ENCODE measurements at regions not wholly inside any gene's neighbourhood (a gene's known extent, or its start where the extent isn't known, plus 50 kb on each side); places are given as distances from the start of the nearest gene placed in this dataset.

GRCh38 chr13:60757501-60758215 lies 360.6 kb downstream of the TDRD3 start:
- TF ChIP-seq CTCF (IDR thresholded peaks at IDR 0.05): no peak
- TF ChIP-seq EP300 (IDR thresholded peaks at IDR 0.05; ENCODE audit: borderline replicate concordance in 1 of 2, low read depth in 1 of 2, low read length in 1 of 2): no peak
- no peak for TF ChIP-seq CHD2 (IDR thresholded peaks at IDR 0.05; ENCODE audit: low read length, partially characterized antibody)
- TF ChIP-seq SIN3A (IDR thresholded peaks at IDR 0.05; ENCODE audit: borderline replicate concordance, low read depth, low read length): no peak
- TF ChIP-seq MXI1 (IDR thresholded peaks at IDR 0.05; ENCODE audit: low read depth, low read length): no peak
- no peak for TF ChIP-seq POLR2AphosphoS5 (IDR thresholded peaks at IDR 0.05; ENCODE audit: low read depth, low read length)
- TF ChIP-seq RAD21 (IDR thresholded peaks at IDR 0.05; ENCODE audit: low read length): no peak
- no peak for TF ChIP-seq RFX5 (IDR thresholded peaks at IDR 0.05; ENCODE audit: low read length)
- TF ChIP-seq NRF1 (IDR thresholded peaks at IDR 0.05; ENCODE audit: low read depth, low read length): no peak
- TF ChIP-seq JUND (IDR thresholded peaks at IDR 0.05): no peak
- no peak for TF ChIP-seq EZH2phosphoT487 (IDR thresholded peaks at IDR 0.05; ENCODE audit: borderline replicate concordance, low read depth)
- TF ChIP-seq FOXJ3 (CRISPR knock-in tag; IDR thresholded peaks at IDR 0.05): no peak
- no peak for TF ChIP-seq SMC3 (IDR thresholded peaks at IDR 0.05; ENCODE audit: low read depth, low read length)

Measured in SK-N-SH (cell line).